ENCODE measurements at regions not wholly inside any gene's neighbourhood (a gene's known extent, or its start where the extent isn't known, plus 50 kb on each side); places are given as distances from the start of the nearest gene placed in this dataset.

DNA sequence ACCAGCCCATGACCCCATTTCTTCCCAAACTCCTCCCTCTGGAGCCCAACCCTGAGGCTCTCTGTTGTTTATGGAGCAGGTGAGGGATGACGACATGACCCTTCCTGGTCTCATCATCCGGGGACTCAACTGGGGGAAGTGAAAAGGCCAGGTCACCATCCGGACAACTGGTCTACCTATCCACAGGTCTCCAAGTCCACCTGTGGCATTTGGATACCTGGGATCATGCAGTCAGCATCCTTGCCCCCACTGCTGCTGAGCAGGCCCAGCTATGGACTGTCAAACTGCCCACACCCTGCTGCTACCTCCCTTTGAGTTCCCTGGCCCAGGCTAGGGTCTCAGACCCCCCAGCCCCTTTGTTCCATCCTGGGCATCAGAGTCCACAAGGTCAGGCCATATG lies 60.0 kb upstream of the LAPTM5 start:
- TF ChIP-seq, protein P1, sequence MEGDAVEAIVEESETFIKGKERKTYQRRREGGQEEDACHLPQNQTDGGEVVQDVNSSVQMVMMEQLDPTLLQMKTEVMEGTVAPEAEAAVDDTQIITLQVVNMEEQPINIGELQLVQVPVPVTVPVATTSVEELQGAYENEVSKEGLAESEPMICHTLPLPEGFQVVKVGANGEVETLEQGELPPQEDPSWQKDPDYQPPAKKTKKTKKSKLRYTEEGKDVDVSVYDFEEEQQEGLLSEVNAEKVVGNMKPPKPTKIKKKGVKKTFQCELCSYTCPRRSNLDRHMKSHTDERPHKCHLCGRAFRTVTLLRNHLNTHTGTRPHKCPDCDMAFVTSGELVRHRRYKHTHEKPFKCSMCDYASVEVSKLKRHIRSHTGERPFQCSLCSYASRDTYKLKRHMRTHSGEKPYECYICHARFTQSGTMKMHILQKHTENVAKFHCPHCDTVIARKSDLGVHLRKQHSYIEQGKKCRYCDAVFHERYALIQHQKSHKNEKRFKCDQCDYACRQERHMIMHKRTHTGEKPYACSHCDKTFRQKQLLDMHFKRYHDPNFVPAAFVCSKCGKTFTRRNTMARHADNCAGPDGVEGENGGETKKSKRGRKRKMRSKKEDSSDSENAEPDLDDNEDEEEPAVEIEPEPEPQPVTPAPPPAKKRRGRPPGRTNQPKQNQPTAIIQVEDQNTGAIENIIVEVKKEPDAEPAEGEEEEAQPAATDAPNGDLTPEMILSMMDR (IDR thresholded peaks at IDR 0.05), result no peak
- no peak for TF ChIP-seq POLR2A (IDR thresholded peaks at IDR 0.05)

All from Peyer's patch (tissue), 4 donors.